Right lobe of liver (tissue), 6 donors: ENCODE measurements at regions not wholly inside any gene's neighbourhood (a gene's known extent, or its start where the extent isn't known, plus 50 kb on each side); places are given as distances from the start of the nearest gene placed in this dataset.

ENCODE experiments used
- ATAC-seq, 4 donors: fragments of 200-7000 bp; cut with Tn5 transposase; one replicate each; pipeline ENCODE4 v1.9.1; 2020; ENCODE audit warnings: mild to moderate bottlenecking in 4 of 4, moderate library complexity in 4 of 4
- DNase-seq, 3 donors: peaks; one replicate each; pipeline ENCODE4 v3.0.0-alpha.2; 2020
- H3K27ac ChIP-seq, 3 donors: fragments of 200-600 bp; one replicate each; pipeline ENCODE4 v1.8.0; 2022
- H3K27me3 ChIP-seq, 2 donors: fragments of 200-600 bp; one replicate each; pipeline ENCODE4 v1.8.0; 2022
- H3K36me3 ChIP-seq, 4 donors: fragments of 200-600 bp; sonication (generic) in 1 of 4; one replicate each; pipeline versions ENCODE4 v1.5.1 to v1.8.0; 2017 to 2022; ENCODE audit warnings: control low read depth in 1 of 4
- H3K4me1 ChIP-seq, 4 donors: fragments of 200-600 bp; sonication (generic) in 1 of 4; one replicate each; pipeline versions ENCODE4 v1.5.1 to v1.8.0; 2017 to 2022; ENCODE audit warnings: control low read depth in 1 of 4
- H3K4me3 ChIP-seq, 3 donors: fragments of 200-600 bp; one replicate each; pipeline ENCODE4 v1.8.0; 2022
- H3K9me3 ChIP-seq, 4 donors: fragments of 200-600 bp; sonication (generic) in 1 of 4; one replicate each; pipeline versions ENCODE4 v1.5.1 to v1.8.0; 2017 to 2022; ENCODE audit warnings: control low read depth in 1 of 4
- POLR2A ChIP-seq: fragments of 450-650 bp; IDR thresholded peaks from one replicate; pipeline ENCODE4 v1.6.1; 2017; ENCODE audit warnings: antibody characterized with exemption, mild to moderate bottlenecking
- WGBS: methylation state at CpG from one replicate; pipeline ENCODE4 v1.1.6; 2018; ENCODE audit warnings: low coverage, low lambda C conversion rate; ENCODE audit not compliant: insufficient coverage; ENCODE audit errors: missing lambda C conversion rate; 5-methylcytosine and 5-hydroxymethylcytosine counted together
- intact Hi-C, 2 donors: fragments of 100-400 bp; cut with DNase I; formaldehyde crosslinking; loops; one replicate each; pipeline versions ENCODE4 v1.11.2 to v1.14.1; 2022
- TF ChIP-seq, protein P1 (sequence below), 4 donors: fragments of 200-600 bp in 3 of 4; fragments of 450-650 bp in 1 of 4; IDR thresholded peaks; one replicate each; pipeline versions ENCODE4 v1.5.1 to v1.8.0; 2016 to 2022; ENCODE audit warnings: antibody characterized with exemption in 4 of 4, mild to moderate bottlenecking in 2 of 4
- donor health status: DM: no; HTN: yes; CAD: no.
- donor health status: DM: no; HTN: no; CAD: no.
- donor health status: DM: no; HTN: no; CAD: no.
- donor health status: DM: no; HTN: yes; CAD: no.
- donor health status: DM: no; HTN: yes; CAD: no.

DNA sequence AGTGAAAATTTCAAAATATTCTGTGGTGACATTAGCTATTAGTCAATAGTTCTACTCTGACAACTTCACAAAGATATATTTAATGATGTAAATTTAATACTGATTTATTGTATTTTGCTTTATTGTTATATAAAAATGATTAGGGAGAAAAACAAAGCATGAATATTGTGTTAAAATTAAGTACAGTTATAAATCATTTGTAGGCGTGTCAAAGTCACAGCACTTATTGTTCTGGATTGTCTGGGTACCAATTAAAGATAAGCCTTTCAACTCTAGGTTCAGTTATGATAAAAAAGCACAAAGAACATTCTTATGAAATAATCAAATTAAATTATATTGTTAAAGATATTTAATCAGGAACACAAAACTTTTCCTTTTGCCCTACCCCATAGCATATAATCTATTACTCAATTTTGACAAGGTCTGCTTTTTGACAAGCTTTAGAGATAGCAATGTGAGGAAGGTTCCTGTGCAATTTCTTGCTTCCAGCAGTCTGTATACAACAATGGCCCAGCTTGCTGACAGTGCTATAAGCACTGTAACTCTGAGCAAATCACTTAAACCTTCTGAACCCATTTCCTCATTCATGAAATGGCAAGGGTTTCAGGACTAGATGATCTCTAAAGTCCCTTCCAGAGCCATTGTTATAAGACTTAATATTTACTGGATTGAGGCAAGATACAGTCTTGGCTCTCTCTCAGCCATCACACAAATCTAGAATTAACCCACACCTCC lies 910.3 kb upstream of the LCORL start:
- peak; percentile 42 to 57 (median 45) for ATAC-seq
- H3K27ac ChIP-seq = no peak overlapping the region

DNA sequence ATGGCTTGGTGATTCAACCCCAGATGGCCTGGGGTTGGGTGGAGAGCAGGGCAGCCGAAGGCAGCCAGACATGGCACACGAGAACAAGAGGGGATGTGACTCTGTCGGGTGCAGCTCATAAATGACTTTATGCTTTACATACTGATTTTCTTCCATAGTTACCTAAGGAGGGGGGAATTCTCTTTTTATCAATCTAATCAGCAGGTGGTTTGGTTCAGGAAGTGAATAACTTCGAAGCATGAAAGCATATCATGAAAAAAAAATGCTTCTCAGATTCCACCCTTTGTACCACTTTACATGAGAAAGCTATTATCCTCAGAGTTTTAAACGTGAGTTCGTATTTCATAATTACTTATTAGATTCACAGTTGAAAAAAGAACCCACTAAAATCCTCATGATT lies 908.9 kb upstream of the LCORL start:
- intact Hi-C loops = no loop called here
- no peaks in the 10 kb centered on the region for H3K27me3 ChIP-seq
- no peak for DNase-seq

More for the DNA sequence above, 910.3 kb upstream of the LCORL start:
- no peaks in the 10 kb centered on the region for H3K27me3 ChIP-seq
- no peak for DNase-seq
- intact Hi-C loops = no loop called here
- H3K4me1 ChIP-seq = no peaks in the 10 kb centered on the region
- no peak for TF ChIP-seq POLR2A
- TF ChIP-seq, protein P1, sequence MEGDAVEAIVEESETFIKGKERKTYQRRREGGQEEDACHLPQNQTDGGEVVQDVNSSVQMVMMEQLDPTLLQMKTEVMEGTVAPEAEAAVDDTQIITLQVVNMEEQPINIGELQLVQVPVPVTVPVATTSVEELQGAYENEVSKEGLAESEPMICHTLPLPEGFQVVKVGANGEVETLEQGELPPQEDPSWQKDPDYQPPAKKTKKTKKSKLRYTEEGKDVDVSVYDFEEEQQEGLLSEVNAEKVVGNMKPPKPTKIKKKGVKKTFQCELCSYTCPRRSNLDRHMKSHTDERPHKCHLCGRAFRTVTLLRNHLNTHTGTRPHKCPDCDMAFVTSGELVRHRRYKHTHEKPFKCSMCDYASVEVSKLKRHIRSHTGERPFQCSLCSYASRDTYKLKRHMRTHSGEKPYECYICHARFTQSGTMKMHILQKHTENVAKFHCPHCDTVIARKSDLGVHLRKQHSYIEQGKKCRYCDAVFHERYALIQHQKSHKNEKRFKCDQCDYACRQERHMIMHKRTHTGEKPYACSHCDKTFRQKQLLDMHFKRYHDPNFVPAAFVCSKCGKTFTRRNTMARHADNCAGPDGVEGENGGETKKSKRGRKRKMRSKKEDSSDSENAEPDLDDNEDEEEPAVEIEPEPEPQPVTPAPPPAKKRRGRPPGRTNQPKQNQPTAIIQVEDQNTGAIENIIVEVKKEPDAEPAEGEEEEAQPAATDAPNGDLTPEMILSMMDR (IDR thresholded peaks at IDR 0.05) = no peak
- H3K36me3 ChIP-seq = no peaks in the 10 kb centered on the region
- H3K4me3 ChIP-seq = no peak overlapping the region
- WGBS = 42% methylated on average over 1 of the region's 1 CpG
- peaks cover 0 to 2% (median 0%) of the 10 kb centered on the region in 4 donors for H3K9me3 ChIP-seq

GRCh38 chr4:18923496-18924161 lies 902.1 kb upstream of the LCORL start:
- DNase-seq (no peak), ATAC-seq (no peak)
- no peak overlapping the region for H3K27ac ChIP-seq
- H3K4me3 ChIP-seq = no peak overlapping the region
- H3K9me3 ChIP-seq = peaks cover 0 to 5% (median 0%) of the 10 kb centered on the region in 4 donors
- H3K27me3 ChIP-seq = no peaks in the 10 kb centered on the region
- intact Hi-C loops = no loop called here
- H3K4me1 ChIP-seq = no peaks in the 10 kb centered on the region
- TF ChIP-seq, protein P1 (IDR thresholded peaks at IDR 0.05) = no peak
- no peak for TF ChIP-seq POLR2A
- WGBS = 6% methylated on average over 1 of the region's 1 CpG
- no peaks in the 10 kb centered on the region for H3K36me3 ChIP-seq

More for the DNA sequence above, 908.9 kb upstream of the LCORL start:
- Histone ChIP-seq H3K4me1 (no peaks in the 10 kb centered on the region), H3K27ac (no peak overlapping the region), H3K9me3 (peaks cover 0 to 5% (median 0%) of the 10 kb centered on the region in 4 donors), H3K36me3 (no peaks in the 10 kb centered on the region), H3K4me3 (no peak overlapping the region)
- 47% methylated on average over 4 of the region's 6 CpGs for WGBS
- no peak for ATAC-seq
- TF ChIP-seq, protein P1 (IDR thresholded peaks at IDR 0.05) = no peak
- TF ChIP-seq POLR2A = no peak

DNA sequence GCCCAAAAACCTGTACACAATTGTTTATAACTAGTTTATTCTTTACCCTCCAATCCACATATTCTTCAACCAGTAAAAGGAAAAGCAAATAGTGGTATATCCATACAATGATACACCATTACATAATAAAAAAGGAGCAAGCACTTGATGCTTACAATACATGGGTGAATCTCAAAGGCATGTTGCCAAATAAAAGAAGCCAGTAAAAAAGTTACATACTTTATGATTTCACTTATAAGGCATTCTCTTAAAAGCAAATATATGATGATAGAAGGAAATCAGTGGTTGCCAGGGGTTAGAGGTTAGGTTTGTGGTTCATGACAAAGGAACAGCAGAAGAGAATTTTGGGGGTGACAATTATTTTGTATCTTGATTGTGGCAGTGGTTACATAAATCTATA lies 896.1 kb upstream of the LCORL start:
- no peak overlapping the region for H3K27ac ChIP-seq
- DNase-seq (no peak), ATAC-seq (no peak)
- no peaks in the 10 kb centered on the region for H3K27me3 ChIP-seq
- TF ChIP-seq, protein P1 (IDR thresholded peaks at IDR 0.05) = no peak
- no peak for TF ChIP-seq POLR2A
- no peaks in the 10 kb centered on the region for H3K36me3 ChIP-seq
- H3K4me1 ChIP-seq = no peaks in the 10 kb centered on the region
- no peaks in the 10 kb centered on the region for H3K9me3 ChIP-seq
- intact Hi-C loops = no loop called here
- H3K4me3 ChIP-seq = no peak overlapping the region
